H9 (cell line): ENCODE measurements at regions not wholly inside any gene's neighbourhood (a gene's known extent, or its start where the extent isn't known, plus 50 kb on each side); places are given as distances from the start of the nearest gene placed in this dataset.

Source experiments
- DNase-seq: peaks from one replicate; pipeline ENCODE4 v3.0.0-alpha.2; 2017
- H2AFZ ChIP-seq: one replicate; pipeline ENCODE4 v1.6.1; 2013; ENCODE audit warnings: mild to moderate bottlenecking, low read length, control low read depth, moderate library complexity
- H2AK5ac ChIP-seq: 2 replicates; pipeline ENCODE4 v1.6.1; 2013; ENCODE audit warnings: low read length, control low read depth, mixed read lengths; ENCODE audit not compliant: insufficient read length
- H2BK120ac ChIP-seq: one replicate; pipeline ENCODE4 v1.6.1; 2013; ENCODE audit warnings: low read depth, mild to moderate bottlenecking, low read length, control low read depth, inconsistent platforms; ENCODE audit not compliant: poor library complexity, severe bottlenecking
- H2BK12ac ChIP-seq: 2 replicates; pipeline ENCODE4 v1.6.1; 2013; ENCODE audit warnings: low read length, control low read depth, mixed read lengths, low read depth; ENCODE audit not compliant: insufficient read length
- H2BK15ac ChIP-seq: 2 replicates; pipeline ENCODE4 v1.6.1; 2013; ENCODE audit warnings: low read depth, low read length, control low read depth
- H2BK20ac ChIP-seq: one replicate; pipeline ENCODE4 v1.6.1; 2013; ENCODE audit warnings: low read depth, mild to moderate bottlenecking, low read length, control low read depth, inconsistent platforms; ENCODE audit not compliant: poor library complexity, severe bottlenecking
- H2BK5ac ChIP-seq: 2 replicates; pipeline ENCODE4 v1.6.1; 2013; ENCODE audit warnings: low read length, control low read depth, mixed read lengths; ENCODE audit not compliant: insufficient read length
- H3K14ac ChIP-seq: 2 replicates; pipeline ENCODE4 v1.6.1; 2013; ENCODE audit warnings: low read length, control low read depth; ENCODE audit not compliant: insufficient read depth
- H3K18ac ChIP-seq: 2 replicates; pipeline ENCODE4 v1.6.1; 2013; ENCODE audit warnings: low read depth, mild to moderate bottlenecking, mixed read lengths, low read length, control low read depth; ENCODE audit not compliant: insufficient read length
- H3K23ac ChIP-seq: 2 replicates; pipeline ENCODE4 v1.6.1; 2013; ENCODE audit warnings: low read length, control low read depth, mixed read lengths, low read depth; ENCODE audit not compliant: insufficient read length
- H3K23me2 ChIP-seq: 2 replicates; pipeline ENCODE4 v1.6.1; 2013; ENCODE audit warnings: low read depth, mild to moderate bottlenecking, mixed read lengths, low read length, control low read depth; ENCODE audit not compliant: insufficient read length, poor library complexity, severe bottlenecking
- H3K27ac ChIP-seq: 2 replicates; pipeline ENCODE4 v1.5.1; 2013; ENCODE audit warnings: low read length, control low read depth, mixed read lengths, low read depth; ENCODE audit not compliant: insufficient read length
- H3K27me3 ChIP-seq: 2 replicates; pipeline ENCODE4 v1.6.1; 2013; ENCODE audit warnings: low read length, control low read depth, inconsistent platforms; ENCODE audit not compliant: insufficient read depth
- H3K4ac ChIP-seq: 2 replicates; pipeline ENCODE4 v1.6.1; 2013; ENCODE audit warnings: low read depth, mild to moderate bottlenecking, control low read depth, inconsistent platforms, low read length, moderate library complexity
- H3K4me1 ChIP-seq: 2 replicates; pipeline ENCODE4 v1.6.1; 2013; ENCODE audit warnings: low read length, control low read depth, inconsistent platforms; ENCODE audit not compliant: insufficient read depth
- H3K4me2 ChIP-seq: 2 replicates; pipeline ENCODE4 v1.6.1; 2013; ENCODE audit warnings: low read length, control low read depth, mixed read lengths; ENCODE audit not compliant: insufficient read length, insufficient read depth
- H3K56ac ChIP-seq: 2 replicates; pipeline ENCODE4 v1.6.1; 2013; ENCODE audit warnings: low read depth, mild to moderate bottlenecking, mixed read lengths, low read length, control low read depth; ENCODE audit not compliant: insufficient read length
- H3K79me1 ChIP-seq: 2 replicates; pipeline ENCODE4 v1.6.1; 2013; ENCODE audit warnings: low read depth, mild to moderate bottlenecking, moderate library complexity, low read length, control low read depth, inconsistent platforms; ENCODE audit not compliant: insufficient read depth, poor library complexity, severe bottlenecking
- H3K79me2 ChIP-seq: 2 replicates; pipeline ENCODE4 v1.6.1; 2013; ENCODE audit warnings: low read length, control low read depth, inconsistent platforms; ENCODE audit not compliant: insufficient read depth
- H3K9ac ChIP-seq: 2 replicates; pipeline ENCODE4 v1.6.1; 2013; ENCODE audit warnings: low read length, control low read depth, mixed read lengths; ENCODE audit not compliant: insufficient read length; ENCODE audit errors: extremely low read depth
- H3K9me3 ChIP-seq: one replicate; pipeline ENCODE4 v1.6.1; 2013; ENCODE audit warnings: low read depth, low read length, inconsistent platforms; ENCODE audit not compliant: control insufficient read depth
- H3T11ph ChIP-seq: one replicate; pipeline ENCODE4 v1.6.1; 2013; ENCODE audit warnings: mild to moderate bottlenecking, low read length, control low read depth, inconsistent platforms
- H4K20me1 ChIP-seq: one replicate; pipeline ENCODE4 v1.6.1; 2013; ENCODE audit not compliant: control insufficient read depth, insufficient read length, insufficient read depth
- H4K5ac ChIP-seq: 2 replicates; pipeline ENCODE4 v1.6.1; 2013; ENCODE audit warnings: low read depth, mild to moderate bottlenecking, mixed read lengths, low read length, control low read depth; ENCODE audit not compliant: insufficient read length
- H4K8ac ChIP-seq: replicated peaks from 2 replicates; pipeline ENCODE4 v1.6.1; 2013; ENCODE audit warnings: low read length, control low read depth, mixed read lengths, low read depth; ENCODE audit not compliant: insufficient read length
- H4K91ac ChIP-seq: 2 replicates; pipeline ENCODE4 v1.6.1; 2013; ENCODE audit warnings: low read depth, mild to moderate bottlenecking, moderate library complexity, mixed read lengths, low read length, control low read depth; ENCODE audit not compliant: insufficient read length
- H3K27ac Mint-ChIP-seq, 3 experiments: 2 replicates in 2 of 3; 3 replicates in 1 of 3; pipeline ENCODE4 v1.8.0; 2020 to 2021; ENCODE audit warnings: mixed read lengths in 3 of 3, mild to moderate bottlenecking in 1 of 3, moderate library complexity in 1 of 3
- H3K27me3 Mint-ChIP-seq: 2 replicates; pipeline ENCODE4 v1.8.0; 2021; ENCODE audit warnings: low read depth, mild to moderate bottlenecking, moderate library complexity, mixed read lengths
- H3K36me3 Mint-ChIP-seq, 3 experiments: 2 replicates in 2 of 3; 3 replicates in 1 of 3; pipeline ENCODE4 v1.8.0; 2020 to 2021; ENCODE audit warnings: low read depth in 3 of 3, mixed read lengths in 3 of 3; ENCODE audit not compliant: insufficient read depth in 1 of 3
- H3K4me1 Mint-ChIP-seq, 2 experiments: 2 replicates each; pipeline ENCODE4 v1.8.0; 2020; ENCODE audit warnings: mixed read lengths in 2 of 2
- H3K4me3 Mint-ChIP-seq, 2 experiments: 2 replicates in 1 of 2; 3 replicates in 1 of 2; pipeline ENCODE4 v1.8.0; 2020 to 2021; ENCODE audit warnings: mild to moderate bottlenecking in 2 of 2, mixed read lengths in 2 of 2, moderate library complexity in 1 of 2
- H3K9me3 Mint-ChIP-seq, 2 experiments: 2 replicates in 1 of 2; 3 replicates in 1 of 2; pipeline ENCODE4 v1.8.0; 2020; ENCODE audit warnings: mild to moderate bottlenecking in 2 of 2, mixed read lengths in 2 of 2, moderate library complexity in 1 of 2
- WGBS: extraction: QIAGEN DNeasy Blood & Tissue Kit; methylation state at CpG from one replicate; pipeline ENCODE4 v1.1.7; 2013; ENCODE audit warnings: missing lambda C conversion rate, low lambda C conversion rate, mixed read lengths; ENCODE audit not compliant: insufficient read length; ENCODE audit errors: extremely low coverage; 5-methylcytosine and 5-hydroxymethylcytosine counted together
- TF ChIP-seq, protein P1 (sequence below): fragments of 200-600 bp; sonication (generic); conservative IDR thresholded peaks from 3 replicates; pipeline ENCODE4 v1.8.0; 2021; ENCODE audit warnings: antibody characterized with exemption, mild to moderate bottlenecking

DNA sequence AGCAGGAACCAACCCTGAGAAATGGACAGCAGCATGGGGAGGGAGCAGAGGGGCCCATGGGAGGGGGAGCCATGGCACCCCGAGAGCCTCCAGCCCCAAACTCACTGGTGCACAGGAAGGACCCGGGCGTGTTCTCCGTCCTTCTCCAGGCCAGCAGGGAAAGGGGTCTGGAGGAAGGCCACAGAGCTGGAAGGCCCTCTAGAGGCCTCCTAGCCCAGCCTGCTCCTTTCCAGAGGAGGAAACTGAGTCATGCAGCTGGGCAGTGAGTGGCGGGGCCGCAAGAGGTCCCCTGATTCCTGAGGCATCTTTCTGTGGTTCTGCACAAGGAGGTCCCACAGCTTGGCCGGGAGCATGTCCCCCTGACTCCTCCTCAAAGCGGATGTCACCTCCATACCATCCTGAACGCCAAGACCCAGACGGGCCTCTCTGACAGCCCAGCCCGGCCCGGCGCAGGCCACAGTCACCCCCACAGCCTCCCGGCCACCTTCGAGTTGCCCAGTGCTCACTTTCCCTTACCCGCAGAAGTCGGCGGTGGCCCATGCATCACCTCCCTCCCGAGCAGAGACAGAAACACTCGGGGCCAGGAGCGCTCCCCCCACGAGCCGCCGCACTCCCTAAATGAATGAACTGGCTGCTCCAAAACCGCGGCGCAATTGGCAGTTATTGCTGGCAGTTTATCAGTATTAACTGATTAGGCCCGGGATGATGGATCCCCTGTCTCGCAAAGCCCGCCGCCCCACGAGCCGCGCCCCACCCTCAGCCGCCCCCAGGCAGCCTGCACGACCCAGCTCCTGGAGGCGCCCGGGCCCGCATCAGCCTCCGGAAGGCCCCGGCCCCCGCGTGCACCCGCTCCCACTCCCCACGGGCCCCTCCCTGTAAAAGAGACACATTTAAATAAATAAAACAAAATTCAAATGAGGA, 272.5 kb downstream of the BUD13 start:
- no peaks in the 10 kb centered on the region for H4K20me1 ChIP-seq
- Mint-ChIP-seq H3K9me3 (no peaks in the 10 kb centered on the region), H3K27ac (no peak overlapping the region), H3K4me3 (peak overlapping the region in 1 of 2 experiments; percentile 43; a peak in 2 of 5 replicates), H3K4me1 (peaks cover 48 to 57% of the 10 kb centered on the region in 2 experiments), H3K36me3 (peaks cover 0 to 2% (median 0%) of the 10 kb centered on the region in 3 experiments; a peak in 2 of 7 replicates), H3K27me3 (peaks cover 50% of the 10 kb centered on the region)
- no peak for DNase-seq
- H3K4ac ChIP-seq, result no peak overlapping the region
- peak overlapping the region; percentile 64 for H3K4me2 ChIP-seq
- no peak overlapping the region for H3K9ac ChIP-seq
- H2BK20ac ChIP-seq, result no peak overlapping the region
- no peak overlapping the region for H2BK15ac ChIP-seq
- TF ChIP-seq, protein P1, sequence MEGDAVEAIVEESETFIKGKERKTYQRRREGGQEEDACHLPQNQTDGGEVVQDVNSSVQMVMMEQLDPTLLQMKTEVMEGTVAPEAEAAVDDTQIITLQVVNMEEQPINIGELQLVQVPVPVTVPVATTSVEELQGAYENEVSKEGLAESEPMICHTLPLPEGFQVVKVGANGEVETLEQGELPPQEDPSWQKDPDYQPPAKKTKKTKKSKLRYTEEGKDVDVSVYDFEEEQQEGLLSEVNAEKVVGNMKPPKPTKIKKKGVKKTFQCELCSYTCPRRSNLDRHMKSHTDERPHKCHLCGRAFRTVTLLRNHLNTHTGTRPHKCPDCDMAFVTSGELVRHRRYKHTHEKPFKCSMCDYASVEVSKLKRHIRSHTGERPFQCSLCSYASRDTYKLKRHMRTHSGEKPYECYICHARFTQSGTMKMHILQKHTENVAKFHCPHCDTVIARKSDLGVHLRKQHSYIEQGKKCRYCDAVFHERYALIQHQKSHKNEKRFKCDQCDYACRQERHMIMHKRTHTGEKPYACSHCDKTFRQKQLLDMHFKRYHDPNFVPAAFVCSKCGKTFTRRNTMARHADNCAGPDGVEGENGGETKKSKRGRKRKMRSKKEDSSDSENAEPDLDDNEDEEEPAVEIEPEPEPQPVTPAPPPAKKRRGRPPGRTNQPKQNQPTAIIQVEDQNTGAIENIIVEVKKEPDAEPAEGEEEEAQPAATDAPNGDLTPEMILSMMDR, result no peak
- H4K91ac ChIP-seq, result no peak overlapping the region
- no peaks in the 10 kb centered on the region; the same call in 1 of the 2 replicates for H3K4me1 ChIP-seq
- no peak overlapping the region for H2BK5ac ChIP-seq
- H3K27me3 ChIP-seq, result peaks cover 3% of the 10 kb centered on the region; the same call in 1 of the 2 replicates
- no peak overlapping the region for H3K56ac ChIP-seq
- H4K5ac ChIP-seq, result no peak overlapping the region
- no peak overlapping the region for H3K18ac ChIP-seq
- H3K79me2 ChIP-seq, result no peaks in the 10 kb centered on the region
- H3T11ph ChIP-seq, result no peak overlapping the region
- H2BK120ac ChIP-seq, result no peak overlapping the region
- no peak overlapping the region for H4K8ac ChIP-seq
- no peak overlapping the region for H3K27ac ChIP-seq
- H3K9me3 ChIP-seq, result no peaks in the 10 kb centered on the region
- H3K23ac ChIP-seq, result no peak overlapping the region
- peaks cover 7% of the 10 kb centered on the region for H3K23me2 ChIP-seq
- H3K14ac ChIP-seq, result no peak overlapping the region; the same call in 1 of the 2 replicates
- H2AFZ ChIP-seq, result no peak overlapping the region
- no peaks in the 10 kb centered on the region for H3K79me1 ChIP-seq
- H2BK12ac ChIP-seq, result no peak overlapping the region
- H2AK5ac ChIP-seq, result no peak overlapping the region
- WGBS, result no CpG with 5 or more reads among the region's 45 CpGs
